GM12878 (cell line): ENCODE measurements at regions not wholly inside any gene's neighbourhood (a gene's known extent, or its start where the extent isn't known, plus 50 kb on each side); places are given as distances from the start of the nearest gene placed in this dataset.

Experiments used
- ATAC-seq: fragments of 200-7000 bp; cut with Tn5 transposase; 3 replicates; pipeline ENCODE4 v1.9.1; 2020; ENCODE audit warnings: mild to moderate bottlenecking, moderate library complexity
- BruUV-seq: library from RNA; stranded (reverse); fragments of 400-500 nt; replicated peaks from 2 replicates; lab custom pipeline; 2021; lab: Mats Ljungman, UMichigan
- CTCF ChIA-PET: fragments of 300-600 bp; sonication (Branson Sonifier 250); formaldehyde crosslinking; extraction: SDS; loops from one replicate; lab custom pipeline; 2021; ENCODE audit warnings: inconsistent platforms; lab: Yijun Ruan, JAX
- POLR2A ChIA-PET: fragments of 350-600 bp; formaldehyde crosslinking; extraction: SDS; loops from one replicate; lab custom pipeline; 2021; ENCODE audit warnings: inconsistent platforms; lab: Charles Lee
- RAD21 ChIA-PET: fragments of 300-600 bp; sonication (Branson Sonifier 250); formaldehyde crosslinking; loops from one replicate; lab custom pipeline; 2023; ENCODE audit warnings: antibody characterized with exemption; ENCODE audit not compliant: unreplicated experiment; lab: Charles Lee
- SMC1A ChIA-PET: fragments of 300-600 bp; sonication (Branson Sonifier 250); formaldehyde crosslinking; loops from one replicate; lab custom pipeline; 2023; ENCODE audit not compliant: unreplicated experiment, uncharacterized antibody; lab: Charles Lee
- DNase-seq: peaks from one replicate; pipeline ENCODE4 v3.0.0-alpha.2; 2011; ENCODE audit warnings: low read depth, low spot score
- FAIRE-seq: peaks from 3 replicates; lab custom pipeline; 2011; peaks lifted over from hg19 to GRCh38; lab: Jason Lieb, UNC
- H2AFZ ChIP-seq: 2 replicates; pipeline ENCODE4 v1.6.0; 2011; ENCODE audit warnings: low read depth, low read length, control low read depth; ENCODE audit not compliant: control insufficient read depth
- H3K27ac ChIP-seq: 2 replicates; pipeline ENCODE4 v1.5.1; 2011; ENCODE audit warnings: control low read depth; ENCODE audit not compliant: control insufficient read depth, insufficient read depth
- H3K27me3 ChIP-seq, 2 experiments: replicated peaks in 1 of 2; 2 replicates each; pipeline versions ENCODE4 v1.6.0 to v1.6.1; 2011; ENCODE audit warnings: low read length in 1 of 2; ENCODE audit not compliant: control insufficient read depth in 2 of 2, insufficient read depth in 2 of 2
- H3K36me3 ChIP-seq, 2 experiments: 2 replicates each; pipeline ENCODE4 v1.5.1; 2011; ENCODE audit warnings: low read length in 1 of 2; ENCODE audit not compliant: control insufficient read depth in 2 of 2, insufficient read depth in 2 of 2
- H3K4me1 ChIP-seq: 2 replicates; pipeline ENCODE4 v1.6.1; 2011; ENCODE audit warnings: mild to moderate bottlenecking, low read length, moderate library complexity, mixed read lengths; ENCODE audit not compliant: control insufficient read depth, insufficient read depth
- H3K4me2 ChIP-seq: 2 replicates; pipeline ENCODE4 v1.6.0; 2011; ENCODE audit warnings: control low read depth; ENCODE audit not compliant: control insufficient read depth, insufficient read depth
- H3K4me3 ChIP-seq: fragments of 200-600 bp; sonication (generic); 2 replicates; pipeline ENCODE4 v1.5.1; 2016
- H3K79me2 ChIP-seq: 2 replicates; pipeline ENCODE4 v1.6.0; 2011; ENCODE audit warnings: low read length; ENCODE audit not compliant: control insufficient read depth, insufficient read depth
- H3K9ac ChIP-seq: 2 replicates; pipeline ENCODE4 v1.8.0; 2011; ENCODE audit warnings: low read length, control low read depth, mixed read lengths; ENCODE audit not compliant: control insufficient read depth, insufficient read depth
- H3K9me3 ChIP-seq: replicated peaks from 3 replicates; pipeline ENCODE4 v1.5.1; 2011; ENCODE audit warnings: mild to moderate bottlenecking, low read length; ENCODE audit not compliant: control insufficient read depth, insufficient read depth
- H4K20me1 ChIP-seq: 2 replicates; pipeline ENCODE4 v1.6.0; 2011; ENCODE audit not compliant: control insufficient read depth, insufficient read depth
- CEBPB ChIP-seq, 2 experiments: fragments of 150-350 bp in 1 of 2; IDR thresholded peaks; 2 replicates each; pipeline ENCODE4 v1.6.1; 2012 to 2014; ENCODE audit warnings: low read depth in 2 of 2, low read length in 2 of 2, borderline replicate concordance in 1 of 2, inconsistent platforms in 1 of 2
- POLR2AphosphoS5 ChIP-seq: IDR thresholded peaks from 2 replicates; pipeline ENCODE4 v1.6.1; 2011; ENCODE audit warnings: mild to moderate bottlenecking, low read length, inconsistent platforms
- SRF ChIP-seq, 2 experiments: IDR thresholded peaks; 2 replicates each; pipeline ENCODE4 v1.6.1; 2011; ENCODE audit warnings: low read depth in 2 of 2, low read length in 2 of 2, mild to moderate bottlenecking in 1 of 2, moderate library complexity in 1 of 2
- TCF7 ChIP-seq: IDR thresholded peaks from 2 replicates; pipeline ENCODE4 v1.6.1; 2014; ENCODE audit warnings: antibody characterized with exemption, borderline replicate concordance
- WGBS: methylation state at CpG from one replicate; pipeline ENCODE4 v1.1.6; 2016; ENCODE audit warnings: low lambda C conversion rate; ENCODE audit not compliant: insufficient replicate concordance, insufficient coverage; ENCODE audit errors: missing lambda C conversion rate; 5-methylcytosine and 5-hydroxymethylcytosine counted together
- in situ Hi-C: fragments of 300-500 bp; cut with MboI; formaldehyde crosslinking; loops from 9 replicates; pipeline ENCODE4 v1.14.3; 2018; ENCODE audit warnings: mixed read lengths
- intact Hi-C: fragments of 100-400 bp; cut with micrococcal nuclease; formaldehyde crosslinking; loops from one replicate; pipeline ENCODE4 v1.14.2; 2022; ENCODE audit not compliant: unreplicated experiment
- TF ChIP-seq, protein P1 (sequence below): fragments of 450-650 bp; IDR thresholded peaks from 2 replicates; pipeline ENCODE4 v1.6.1; 2017; ENCODE audit warnings: mild to moderate bottlenecking, moderate library complexity

DNA sequence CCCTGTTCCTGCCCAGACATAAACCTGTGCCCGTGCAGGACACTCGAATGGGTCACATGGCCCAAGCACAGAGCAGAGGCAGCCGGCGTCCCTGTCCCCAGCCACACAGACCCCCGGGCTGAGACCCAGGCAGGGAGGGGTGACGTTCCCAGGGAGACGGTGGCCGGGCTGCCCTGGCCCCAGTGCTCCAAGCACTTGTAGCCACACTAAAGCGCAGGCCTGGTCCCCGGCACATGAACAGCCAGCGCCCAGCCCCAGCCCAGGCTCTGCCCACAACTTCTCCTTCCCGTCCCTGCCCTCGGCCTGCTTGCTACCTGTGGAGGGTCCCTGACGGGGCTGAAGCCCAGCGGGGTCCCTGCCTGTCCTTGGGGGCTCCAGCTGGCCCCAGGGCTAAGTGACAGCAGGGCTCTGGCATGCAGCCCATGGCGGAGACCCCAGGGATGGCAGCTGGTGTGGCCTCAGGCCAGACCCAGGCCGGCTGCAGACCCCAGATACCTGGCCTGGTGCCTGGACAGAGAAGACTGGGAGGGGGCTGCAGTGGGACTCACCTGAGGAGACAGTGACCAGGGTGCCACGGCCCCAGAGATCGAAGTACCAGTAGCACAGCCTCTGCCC lies 338.4 kb downstream of the TMEM121 start (continued):
- TF ChIP-seq SRF (IDR thresholded peaks at IDR 0.05; ENCODE audit: low read depth in 2 of 2, low read length in 2 of 2): no peak
- TF ChIP-seq POLR2AphosphoS5: no peak

DNA sequence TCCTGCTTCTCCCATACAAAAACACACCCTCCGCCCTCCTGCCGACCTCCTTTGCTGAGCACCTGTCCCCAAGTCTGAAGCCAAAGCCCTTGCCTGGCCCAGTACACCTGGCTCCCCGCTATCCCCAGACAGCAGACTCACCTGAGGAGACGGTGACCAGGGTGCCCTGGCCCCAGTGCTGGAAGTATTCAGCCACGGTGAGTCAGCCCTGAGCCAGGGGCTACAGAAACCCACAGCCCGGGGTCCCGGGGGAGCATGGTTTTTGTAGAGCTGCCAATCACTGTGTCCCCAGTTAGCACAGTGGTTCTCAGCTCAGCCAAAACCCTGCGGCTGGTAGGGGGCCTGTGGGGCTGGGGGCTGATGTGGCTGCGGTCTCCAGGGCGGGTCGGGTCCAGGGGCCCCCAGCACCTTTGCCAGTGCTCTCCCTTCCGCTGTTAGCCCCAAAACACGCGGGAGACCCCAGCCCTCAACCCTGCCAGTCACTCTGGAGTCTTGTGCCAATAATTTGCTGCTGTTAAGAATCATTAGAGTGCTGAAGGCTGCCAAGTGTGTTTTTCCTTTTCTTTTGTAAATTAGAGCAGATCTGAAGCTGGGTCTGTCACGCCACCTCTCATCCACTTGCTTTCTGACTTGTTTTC lies 339.0 kb downstream of the TMEM121 start:
- in situ Hi-C loops: loop anchor here (25.0 kb wide), 1 partner anchor 672 kb away; no protein-coding TSS in a partner anchor
- Histone ChIP-seq H3K9me3 (no peaks in the 10 kb centered on the region; the same call in 1 of the 3 replicates), H3K36me3 (peaks cover 0 to 7% of the 10 kb centered on the region in 2 experiments), H3K4me1 (no peaks in the 10 kb centered on the region), H3K27me3 (no peaks in the 10 kb centered on the region), H3K4me3 (no peak overlapping the region), H3K9ac (no peak overlapping the region), H3K79me2 (peaks cover 41% of the 10 kb centered on the region), H2AFZ (no peak overlapping the region), H3K27ac (no peak overlapping the region), H3K4me2 (no peak overlapping the region), H4K20me1 (no peaks in the 10 kb centered on the region)
- WGBS: no CpG with 5 or more reads among the region's 15 CpGs
- DNase-seq (no peak), FAIRE-seq (no peak), ATAC-seq (no peak)
- ChIA-PET RAD21 (no interaction called here), POLR2A (no interaction called here), CTCF (no interaction called here), SMC1A (no interaction called here)
- no TSS peak for BruUV-seq
- intact Hi-C loops: no loop called here
- TF ChIP-seq TCF7 (no peak), CEBPB (IDR thresholded peaks at IDR 0.05; ENCODE audit: borderline replicate concordance in 1 of 2, low read depth in 2 of 2, low read length in 2 of 2) (no peak)
- TF ChIP-seq, protein P1, sequence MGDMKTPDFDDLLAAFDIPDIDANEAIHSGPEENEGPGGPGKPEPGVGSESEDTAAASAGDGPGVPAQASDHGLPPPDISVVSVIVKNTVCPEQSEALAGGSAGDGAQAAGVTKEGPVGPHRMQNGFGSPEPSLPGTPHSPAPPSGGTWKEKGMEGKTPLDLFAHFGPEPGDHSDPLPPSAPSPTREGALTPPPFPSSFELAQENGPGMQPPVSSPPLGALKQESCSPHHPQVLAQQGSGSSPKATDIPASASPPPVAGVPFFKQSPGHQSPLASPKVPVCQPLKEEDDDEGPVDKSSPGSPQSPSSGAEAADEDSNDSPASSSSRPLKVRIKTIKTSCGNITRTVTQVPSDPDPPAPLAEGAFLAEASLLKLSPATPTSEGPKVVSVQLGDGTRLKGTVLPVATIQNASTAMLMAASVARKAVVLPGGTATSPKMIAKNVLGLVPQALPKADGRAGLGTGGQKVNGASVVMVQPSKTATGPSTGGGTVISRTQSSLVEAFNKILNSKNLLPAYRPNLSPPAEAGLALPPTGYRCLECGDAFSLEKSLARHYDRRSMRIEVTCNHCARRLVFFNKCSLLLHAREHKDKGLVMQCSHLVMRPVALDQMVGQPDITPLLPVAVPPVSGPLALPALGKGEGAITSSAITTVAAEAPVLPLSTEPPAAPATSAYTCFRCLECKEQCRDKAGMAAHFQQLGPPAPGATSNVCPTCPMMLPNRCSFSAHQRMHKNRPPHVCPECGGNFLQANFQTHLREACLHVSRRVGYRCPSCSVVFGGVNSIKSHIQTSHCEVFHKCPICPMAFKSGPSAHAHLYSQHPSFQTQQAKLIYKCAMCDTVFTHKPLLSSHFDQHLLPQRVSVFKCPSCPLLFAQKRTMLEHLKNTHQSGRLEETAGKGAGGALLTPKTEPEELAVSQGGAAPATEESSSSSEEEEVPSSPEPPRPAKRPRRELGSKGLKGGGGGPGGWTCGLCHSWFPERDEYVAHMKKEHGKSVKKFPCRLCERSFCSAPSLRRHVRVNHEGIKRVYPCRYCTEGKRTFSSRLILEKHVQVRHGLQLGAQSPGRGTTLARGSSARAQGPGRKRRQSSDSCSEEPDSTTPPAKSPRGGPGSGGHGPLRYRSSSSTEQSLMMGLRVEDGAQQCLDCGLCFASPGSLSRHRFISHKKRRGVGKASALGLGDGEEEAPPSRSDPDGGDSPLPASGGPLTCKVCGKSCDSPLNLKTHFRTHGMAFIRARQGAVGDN: no peak
